HEK293 (cell line): ENCODE measurements at regions not wholly inside any gene's neighbourhood (a gene's known extent, or its start where the extent isn't known, plus 50 kb on each side); places are given as distances from the start of the nearest gene placed in this dataset.

Experiments
- CTCF ChIA-PET: fragments of 350-600 bp; formaldehyde crosslinking; extraction: SDS; loops from one replicate; lab custom pipeline; 2021; ENCODE audit warnings: antibody characterized with exemption; lab: Yijun Ruan, JAX
- POLR2A ChIA-PET: fragments of 300-600 bp; formaldehyde crosslinking; extraction: SDS; loops from one replicate; lab custom pipeline; 2020; ENCODE audit warnings: antibody characterized with exemption, inconsistent platforms; lab: Yijun Ruan, JAX
- H3K27ac ChIP-seq: fragments of 200-500 bp; sonication (Bioruptor generic); 2 replicates; pipeline ENCODE4 v1.5.1; 2014; ENCODE audit warnings: low read depth, low read length, control low read depth, inconsistent platforms; ENCODE audit errors: extremely low read depth
- H3K36me3 ChIP-seq, 2 experiments: fragments of 200-500 bp in 1 of 2; sonication (Bioruptor generic) in 1 of 2; 1 replicate in 1 of 2; 2 replicates in 1 of 2; pipeline ENCODE4 v1.5.1; 2014 to 2017; ENCODE audit warnings: inconsistent platforms in 2 of 2, low read length in 2 of 2; ENCODE audit not compliant: control insufficient read depth in 2 of 2, insufficient read depth in 1 of 2
- H3K4me1 ChIP-seq: fragments of 200-500 bp; sonication (Bioruptor generic); 2 replicates; pipeline ENCODE4 v1.5.1; 2014; ENCODE audit warnings: mild to moderate bottlenecking, low read length, inconsistent platforms; ENCODE audit not compliant: control insufficient read depth, insufficient read depth
- H3K4me3 ChIP-seq: 2 replicates; pipeline ENCODE4 v1.5.1; 2011; ENCODE audit warnings: low read depth, mild to moderate bottlenecking, control low read depth, low read length, moderate library complexity
- H3K9me3 ChIP-seq: fragments of 200-500 bp; sonication (Bioruptor generic); 2 replicates; pipeline ENCODE4 v1.5.1; 2014; ENCODE audit warnings: low read depth, low read length, inconsistent platforms; ENCODE audit not compliant: control insufficient read depth, insufficient read depth
- BCL11A ChIP-seq: fragments of 450-650 bp; formaldehyde crosslinking; IDR thresholded peaks from 2 replicates; pipeline ENCODE4 v1.5.1; 2016; ENCODE audit warnings: low read depth, missing biosample characterization, missing genetic modification characterization
- FEZF1 ChIP-seq: fragments of 450-650 bp; formaldehyde crosslinking; IDR thresholded peaks from 2 replicates; pipeline ENCODE4 v1.5.1; 2016; ENCODE audit warnings: missing biosample characterization, missing genetic modification characterization
- RBAK ChIP-seq: fragments of 450-650 bp; formaldehyde crosslinking; IDR thresholded peaks from 2 replicates; pipeline ENCODE4 v1.5.1; 2016; ENCODE audit warnings: missing biosample characterization, missing genetic modification characterization
- SCRT2 ChIP-seq: fragments of 450-650 bp; formaldehyde crosslinking; IDR thresholded peaks from 2 replicates; pipeline ENCODE4 v1.5.1; 2016; ENCODE audit warnings: missing biosample characterization, missing genetic modification characterization
- SP3 ChIP-seq: fragments of 450-650 bp; formaldehyde crosslinking; IDR thresholded peaks from 2 replicates; pipeline ENCODE4 v1.5.1; 2016; ENCODE audit warnings: missing biosample characterization, missing genetic modification characterization
- SP7 ChIP-seq: fragments of 450-650 bp; formaldehyde crosslinking; IDR thresholded peaks from 2 replicates; pipeline ENCODE4 v1.5.1; 2016; ENCODE audit warnings: missing biosample characterization, missing genetic modification characterization
- TRIM28 ChIP-seq: IDR thresholded peaks from 2 replicates; pipeline ENCODE4 v1.6.1; 2011; ENCODE audit warnings: low read length, control low read depth, borderline replicate concordance
- ZBTB48 ChIP-seq: fragments of 450-650 bp; formaldehyde crosslinking; IDR thresholded peaks from 2 replicates; pipeline ENCODE4 v1.5.1; 2016; ENCODE audit warnings: missing biosample characterization, missing genetic modification characterization
- ZNF155 ChIP-seq: fragments of 450-650 bp; formaldehyde crosslinking; IDR thresholded peaks from 2 replicates; pipeline ENCODE4 v1.5.1; 2016; ENCODE audit warnings: missing biosample characterization, missing genetic modification characterization
- ZNF2 ChIP-seq: fragments of 450-650 bp; formaldehyde crosslinking; IDR thresholded peaks from 2 replicates; pipeline ENCODE4 v1.5.1; 2016; ENCODE audit warnings: missing biosample characterization, missing genetic modification characterization
- ZNF211 ChIP-seq: fragments of 450-650 bp; formaldehyde crosslinking; IDR thresholded peaks from 2 replicates; pipeline ENCODE4 v1.5.1; 2016; ENCODE audit warnings: low read depth, missing biosample characterization, missing genetic modification characterization
- ZNF274 ChIP-seq, 2 experiments: fragments of 200-500 bp in 1 of 2; fragments of 450-650 bp in 1 of 2; sonication (Bioruptor generic) in 1 of 2; formaldehyde crosslinking in 1 of 2; IDR thresholded peaks; 2 replicates each; pipeline versions ENCODE4 v1.5.1 to v1.6.1; 2014 to 2016; ENCODE audit warnings: borderline replicate concordance in 1 of 2, inconsistent platforms in 1 of 2, low read length in 1 of 2, missing biosample characterization in 1 of 2, missing genetic modification characterization in 1 of 2
- ZNF302 ChIP-seq: fragments of 450-650 bp; formaldehyde crosslinking; IDR thresholded peaks from 2 replicates; pipeline ENCODE4 v1.5.1; 2016; ENCODE audit warnings: missing biosample characterization, missing genetic modification characterization, low read depth
- ZNF561 ChIP-seq: fragments of 450-650 bp; IDR thresholded peaks from 2 replicates; pipeline ENCODE4 v1.5.1; 2018; ENCODE audit warnings: missing biosample characterization, missing genetic modification characterization, borderline replicate concordance
- ZNF629 ChIP-seq: fragments of 450-650 bp; formaldehyde crosslinking; IDR thresholded peaks from 2 replicates; pipeline ENCODE4 v1.5.1; 2017; ENCODE audit warnings: missing biosample characterization, missing genetic modification characterization
- ZNF76 ChIP-seq: fragments of 450-650 bp; formaldehyde crosslinking; IDR thresholded peaks from 2 replicates; pipeline ENCODE4; 2016; ENCODE audit warnings: low read depth, missing biosample characterization, missing genetic modification characterization, borderline replicate concordance
- ZNF768 ChIP-seq: fragments of 450-650 bp; formaldehyde crosslinking; IDR thresholded peaks from 2 replicates; pipeline ENCODE4 v1.5.1; 2018; ENCODE audit warnings: missing biosample characterization, mild to moderate bottlenecking, missing genetic modification characterization
- ZNF776 ChIP-seq: fragments of 450-650 bp; formaldehyde crosslinking; IDR thresholded peaks from 2 replicates; pipeline ENCODE4 v1.5.0; 2017; ENCODE audit warnings: missing biosample characterization, missing genetic modification characterization, borderline replicate concordance
- ZNF843 ChIP-seq: fragments of 450-650 bp; formaldehyde crosslinking; IDR thresholded peaks from 2 replicates; pipeline ENCODE4 v1.5.1; 2016; ENCODE audit warnings: missing biosample characterization, missing genetic modification characterization
- TF ChIP-seq, protein P1 (sequence below): fragments of 450-650 bp; IDR thresholded peaks from 2 replicates; pipeline ENCODE4 v1.5.1; 2018; ENCODE audit warnings: missing biosample characterization, missing genetic modification characterization
- TF ChIP-seq, protein P2 (sequence below): fragments of 450-650 bp; formaldehyde crosslinking; optimal IDR thresholded peaks from 2 replicates; pipeline ENCODE3; 2016; ENCODE audit warnings: missing biosample characterization, mild to moderate bottlenecking, missing genetic modification characterization
- TF ChIP-seq, protein P3 (sequence below): fragments of 450-650 bp; formaldehyde crosslinking; IDR thresholded peaks from 2 replicates; pipeline ENCODE4 v1.5.1; 2016; ENCODE audit warnings: missing biosample characterization, missing genetic modification characterization
- TF ChIP-seq, protein P4 (sequence below): fragments of 450-650 bp; formaldehyde crosslinking; IDR thresholded peaks from 2 replicates; pipeline ENCODE4 v1.5.1; 2017; ENCODE audit warnings: missing biosample characterization, missing genetic modification characterization

DNA sequence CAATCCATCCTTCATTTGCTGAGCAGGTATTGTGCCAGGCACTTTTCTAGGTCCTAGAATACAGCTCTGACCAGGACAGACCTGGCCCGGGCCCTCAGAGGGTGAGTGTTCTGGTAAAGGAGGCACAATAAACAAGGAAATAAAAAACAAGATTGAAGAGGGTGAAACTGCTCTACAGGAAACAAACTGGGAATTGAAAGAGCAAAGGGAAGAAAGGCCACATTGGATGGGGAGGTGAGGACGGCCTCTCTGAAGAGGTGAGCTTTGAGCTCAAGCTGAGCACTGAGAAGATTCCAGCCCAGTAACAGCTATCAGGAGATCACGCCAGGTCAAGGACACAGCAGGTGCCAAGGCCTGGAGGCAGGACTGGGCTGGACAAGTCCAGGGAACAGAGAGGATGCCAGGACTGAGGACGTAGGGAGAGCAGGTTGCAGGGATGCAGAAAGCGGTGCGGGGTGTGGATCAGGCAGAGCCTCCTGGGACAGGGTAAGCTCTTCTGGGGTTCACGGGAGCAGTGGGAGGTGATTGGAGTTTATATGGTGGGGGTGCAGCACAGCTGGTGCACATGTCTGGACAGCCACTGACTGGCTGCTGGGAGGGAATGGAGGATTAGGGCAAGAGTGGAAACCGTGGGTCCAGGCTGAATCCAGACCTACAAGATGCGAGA lies 433.3 kb downstream of the PREX1 start:
- H3K27ac ChIP-seq, result no peak overlapping the region
- H3K36me3 ChIP-seq, result no peaks in the 10 kb centered on the region
- no peaks in the 10 kb centered on the region for H3K9me3 ChIP-seq
- TF ChIP-seq SP3 (tag by site-specific recombination) (no peak), ZNF274 (IDR thresholded peaks at IDR 0.05; ENCODE audit: low read length) (no peak), ZNF274 (tag by site-specific recombination; IDR thresholded peaks at IDR 0.05; ENCODE audit: borderline replicate concordance) (no peak), ZBTB48 (no peak), ZNF211 (no peak), ZNF768 (tag by site-specific recombination) (no peak), ZNF155 (tag by site-specific recombination) (no peak)
- TF ChIP-seq, protein P1, sequence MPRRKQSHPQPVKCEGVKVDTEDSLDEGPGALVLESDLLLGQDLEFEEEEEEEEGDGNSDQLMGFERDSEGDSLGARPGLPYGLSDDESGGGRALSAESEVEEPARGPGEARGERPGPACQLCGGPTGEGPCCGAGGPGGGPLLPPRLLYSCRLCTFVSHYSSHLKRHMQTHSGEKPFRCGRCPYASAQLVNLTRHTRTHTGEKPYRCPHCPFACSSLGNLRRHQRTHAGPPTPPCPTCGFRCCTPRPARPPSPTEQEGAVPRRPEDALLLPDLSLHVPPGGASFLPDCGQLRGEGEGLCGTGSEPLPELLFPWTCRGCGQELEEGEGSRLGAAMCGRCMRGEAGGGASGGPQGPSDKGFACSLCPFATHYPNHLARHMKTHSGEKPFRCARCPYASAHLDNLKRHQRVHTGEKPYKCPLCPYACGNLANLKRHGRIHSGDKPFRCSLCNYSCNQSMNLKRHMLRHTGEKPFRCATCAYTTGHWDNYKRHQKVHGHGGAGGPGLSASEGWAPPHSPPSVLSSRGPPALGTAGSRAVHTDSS (tag by site-specific recombination), result no peak
- TF ChIP-seq, protein P2, sequence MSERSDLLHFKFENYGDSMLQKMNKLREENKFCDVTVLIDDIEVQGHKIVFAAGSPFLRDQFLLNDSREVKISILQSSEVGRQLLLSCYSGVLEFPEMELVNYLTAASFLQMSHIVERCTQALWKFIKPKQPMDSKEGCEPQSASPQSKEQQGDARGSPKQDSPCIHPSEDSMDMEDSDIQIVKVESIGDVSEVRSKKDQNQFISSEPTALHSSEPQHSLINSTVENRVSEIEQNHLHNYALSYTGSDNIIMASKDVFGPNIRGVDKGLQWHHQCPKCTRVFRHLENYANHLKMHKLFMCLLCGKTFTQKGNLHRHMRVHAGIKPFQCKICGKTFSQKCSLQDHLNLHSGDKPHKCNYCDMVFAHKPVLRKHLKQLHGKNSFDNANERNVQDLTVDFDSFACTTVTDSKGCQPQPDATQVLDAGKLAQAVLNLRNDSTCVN (tag by site-specific recombination), result no peak
- TF ChIP-seq, all 188 proteins: peak for 0
- ChIA-PET CTCF (interaction anchor here (1.8 kb wide), 1 partner anchor 731 kb away, joined by 7 read pairs; no protein-coding TSS in a partner anchor), POLR2A (no interaction called here)
- H3K4me1 ChIP-seq, result no peaks in the 10 kb centered on the region
- no peak overlapping the region for H3K4me3 ChIP-seq

DNA sequence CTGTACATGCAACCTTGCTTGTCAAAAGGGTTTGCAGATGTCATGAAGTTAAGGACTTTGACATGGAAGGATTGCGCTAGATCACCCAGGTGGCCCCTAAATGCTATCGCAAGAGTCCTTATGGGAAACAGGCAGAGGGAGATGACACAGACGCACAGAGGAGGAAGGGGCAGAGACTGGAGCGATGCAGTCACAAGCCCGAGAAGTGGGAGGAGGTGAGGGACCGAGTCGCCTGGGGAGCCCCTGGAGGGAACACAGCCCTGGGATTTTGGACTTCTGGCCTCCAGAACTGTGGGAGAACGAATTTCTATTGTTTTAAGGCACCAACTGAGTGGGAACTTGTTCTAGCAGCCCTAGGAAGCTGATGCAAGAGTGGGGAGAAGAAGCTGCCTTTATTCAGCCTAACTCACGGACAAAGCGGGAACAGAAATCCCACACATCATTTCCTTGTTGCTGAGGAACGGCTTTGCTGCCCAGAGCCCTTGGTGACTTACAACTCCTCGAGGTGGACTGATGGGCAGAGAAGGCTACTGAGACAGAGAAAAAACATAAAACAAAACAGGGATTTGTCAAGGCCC lies 434.0 kb downstream of the PREX1 start:
- POLR2A ChIA-PET, result no interaction called here
- TF ChIP-seq ZNF629 (no peak), ZNF302 (tag by site-specific recombination) (no peak), RBAK (tag by site-specific recombination) (no peak), ZNF76 (tag by site-specific recombination) (no peak), TRIM28 (no peak), SCRT2 (tag by site-specific recombination) (no peak), SP7 (tag by site-specific recombination) (no peak), ZNF561 (tag by site-specific recombination) (no peak), ZNF843 (no peak), FEZF1 (tag by site-specific recombination) (no peak), BCL11A (tag by site-specific recombination) (no peak), ZNF776 (tag by site-specific recombination) (no peak), ZNF2 (tag by site-specific recombination) (no peak)
- TF ChIP-seq, protein P2 (tag by site-specific recombination), result no peak
- TF ChIP-seq, protein P3, sequence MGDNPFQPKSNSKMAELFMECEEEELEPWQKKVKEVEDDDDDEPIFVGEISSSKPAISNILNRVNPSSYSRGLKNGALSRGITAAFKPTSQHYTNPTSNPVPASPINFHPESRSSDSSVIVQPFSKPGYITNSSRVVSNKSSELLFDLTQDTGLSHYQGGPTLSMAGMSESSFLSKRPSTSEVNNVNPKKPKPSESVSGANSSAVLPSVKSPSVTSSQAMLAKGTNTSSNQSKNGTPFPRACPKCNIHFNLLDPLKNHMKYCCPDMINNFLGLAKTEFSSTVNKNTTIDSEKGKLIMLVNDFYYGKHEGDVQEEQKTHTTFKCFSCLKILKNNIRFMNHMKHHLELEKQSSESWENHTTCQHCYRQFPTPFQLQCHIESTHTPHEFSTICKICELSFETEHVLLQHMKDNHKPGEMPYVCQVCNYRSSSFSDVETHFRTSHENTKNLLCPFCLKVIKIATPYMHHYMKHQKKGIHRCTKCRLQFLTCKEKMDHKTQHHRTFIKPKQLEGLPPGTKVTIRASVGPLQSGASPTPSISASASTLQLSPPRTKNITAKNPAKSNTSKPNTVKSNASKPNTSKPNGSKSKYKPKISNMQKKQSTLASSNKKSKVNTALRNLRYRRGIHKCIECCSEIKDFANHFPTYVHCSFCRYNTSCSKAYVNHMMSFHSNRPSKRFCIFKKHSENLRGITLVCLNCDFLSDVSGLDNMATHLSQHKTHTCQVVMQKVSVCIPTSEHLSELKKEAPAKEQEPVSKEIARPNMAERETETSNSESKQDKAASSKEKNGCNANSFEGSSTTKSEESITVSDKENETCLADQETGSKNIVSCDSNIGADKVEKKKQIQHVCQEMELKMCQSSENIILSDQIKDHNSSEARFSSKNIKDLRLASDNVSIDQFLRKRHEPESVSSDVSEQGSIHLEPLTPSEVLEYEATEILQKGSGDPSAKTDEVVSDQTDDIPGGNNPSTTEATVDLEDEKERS (tag by site-specific recombination), result no peak
- TF ChIP-seq, protein P4, sequence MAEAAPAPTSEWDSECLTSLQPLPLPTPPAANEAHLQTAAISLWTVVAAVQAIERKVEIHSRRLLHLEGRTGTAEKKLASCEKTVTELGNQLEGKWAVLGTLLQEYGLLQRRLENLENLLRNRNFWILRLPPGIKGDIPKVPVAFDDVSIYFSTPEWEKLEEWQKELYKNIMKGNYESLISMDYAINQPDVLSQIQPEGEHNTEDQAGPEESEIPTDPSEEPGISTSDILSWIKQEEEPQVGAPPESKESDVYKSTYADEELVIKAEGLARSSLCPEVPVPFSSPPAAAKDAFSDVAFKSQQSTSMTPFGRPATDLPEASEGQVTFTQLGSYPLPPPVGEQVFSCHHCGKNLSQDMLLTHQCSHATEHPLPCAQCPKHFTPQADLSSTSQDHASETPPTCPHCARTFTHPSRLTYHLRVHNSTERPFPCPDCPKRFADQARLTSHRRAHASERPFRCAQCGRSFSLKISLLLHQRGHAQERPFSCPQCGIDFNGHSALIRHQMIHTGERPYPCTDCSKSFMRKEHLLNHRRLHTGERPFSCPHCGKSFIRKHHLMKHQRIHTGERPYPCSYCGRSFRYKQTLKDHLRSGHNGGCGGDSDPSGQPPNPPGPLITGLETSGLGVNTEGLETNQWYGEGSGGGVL (tag by site-specific recombination), result no peak
- Histone ChIP-seq H3K9me3 (no peaks in the 10 kb centered on the region), H3K36me3 (no peaks in the 10 kb centered on the region), H3K4me3 (no peak overlapping the region), H3K27ac (no peak overlapping the region), H3K4me1 (no peaks in the 10 kb centered on the region)
- CTCF ChIA-PET, result interaction anchor here (1.8 kb wide), 1 partner anchor 730 kb away, joined by 7 read pairs; no protein-coding TSS in a partner anchor
